ENCODE measurements at regions not wholly inside any gene's neighbourhood (a gene's known extent, or its start where the extent isn't known, plus 50 kb on each side); places are given as distances from the start of the nearest gene placed in this dataset.

DNA sequence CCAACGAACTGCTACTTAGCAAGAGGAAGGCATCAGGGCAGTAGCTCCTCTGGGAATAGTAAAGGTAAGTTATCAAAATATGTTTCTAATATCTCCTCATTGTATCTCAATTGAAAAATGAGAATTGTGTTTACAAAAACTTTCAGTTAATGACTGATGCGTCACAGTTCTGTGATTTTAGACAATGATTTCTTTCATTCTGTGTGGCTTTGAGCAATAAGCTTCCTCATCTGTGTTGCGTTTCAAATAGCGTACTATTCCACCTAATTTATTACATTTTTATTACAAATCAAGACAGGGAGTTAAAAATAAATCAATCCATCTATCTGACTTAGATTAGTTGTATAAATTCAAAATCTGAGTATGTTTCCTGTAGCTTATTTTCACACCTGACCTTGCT lies 145.0 kb downstream of the CAAP1 start:
- TF ChIP-seq, protein P1, sequence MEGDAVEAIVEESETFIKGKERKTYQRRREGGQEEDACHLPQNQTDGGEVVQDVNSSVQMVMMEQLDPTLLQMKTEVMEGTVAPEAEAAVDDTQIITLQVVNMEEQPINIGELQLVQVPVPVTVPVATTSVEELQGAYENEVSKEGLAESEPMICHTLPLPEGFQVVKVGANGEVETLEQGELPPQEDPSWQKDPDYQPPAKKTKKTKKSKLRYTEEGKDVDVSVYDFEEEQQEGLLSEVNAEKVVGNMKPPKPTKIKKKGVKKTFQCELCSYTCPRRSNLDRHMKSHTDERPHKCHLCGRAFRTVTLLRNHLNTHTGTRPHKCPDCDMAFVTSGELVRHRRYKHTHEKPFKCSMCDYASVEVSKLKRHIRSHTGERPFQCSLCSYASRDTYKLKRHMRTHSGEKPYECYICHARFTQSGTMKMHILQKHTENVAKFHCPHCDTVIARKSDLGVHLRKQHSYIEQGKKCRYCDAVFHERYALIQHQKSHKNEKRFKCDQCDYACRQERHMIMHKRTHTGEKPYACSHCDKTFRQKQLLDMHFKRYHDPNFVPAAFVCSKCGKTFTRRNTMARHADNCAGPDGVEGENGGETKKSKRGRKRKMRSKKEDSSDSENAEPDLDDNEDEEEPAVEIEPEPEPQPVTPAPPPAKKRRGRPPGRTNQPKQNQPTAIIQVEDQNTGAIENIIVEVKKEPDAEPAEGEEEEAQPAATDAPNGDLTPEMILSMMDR (IDR thresholded peaks at IDR 0.05), result no peak
- TF ChIP-seq POLR2A (IDR thresholded peaks at IDR 0.05), result no peak
